GM19467 (cell line): ENCODE measurements at regions not wholly inside any gene's neighbourhood (a gene's known extent, or its start where the extent isn't known, plus 50 kb on each side); places are given as distances from the start of the nearest gene placed in this dataset.
A peak's percentile ranks its signal among the peaks of the same experiment; 100 is the strongest.
"Not testable (repeated sequence)": the region's sequence is repeated elsewhere in the genome, so short reads cannot be mapped to it uniquely, and the experiment has no call there.

ENCODE experiments used
- ATAC-seq: cut with Tn5 transposase; IDR thresholded peaks from one replicate; pipeline ENCODE4 v1.9.1; 2021; ENCODE audit warnings: mild to moderate bottlenecking, moderate library complexity; ENCODE audit not compliant: unreplicated experiment

DNA sequence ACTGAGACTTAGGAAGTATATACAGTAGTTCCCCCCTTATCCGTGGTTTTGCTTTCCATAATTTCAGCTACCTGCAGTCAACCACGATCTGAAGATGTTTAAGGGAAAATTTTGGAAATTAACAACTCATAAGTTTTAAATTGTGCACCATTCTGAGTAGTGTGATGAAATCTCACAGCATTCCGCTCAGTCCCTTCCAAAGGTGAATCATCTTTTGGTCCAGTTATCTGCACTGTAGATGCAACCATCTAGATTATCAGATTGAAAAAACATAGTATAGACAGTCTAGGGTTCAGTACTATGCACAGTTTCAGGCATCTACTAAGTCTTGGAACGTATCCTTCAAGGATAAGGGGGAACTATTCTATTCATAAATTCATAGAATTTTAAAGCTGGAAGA lies 109.0 kb downstream of the ANXA3 start:
- ATAC-seq = no peak

DNA sequence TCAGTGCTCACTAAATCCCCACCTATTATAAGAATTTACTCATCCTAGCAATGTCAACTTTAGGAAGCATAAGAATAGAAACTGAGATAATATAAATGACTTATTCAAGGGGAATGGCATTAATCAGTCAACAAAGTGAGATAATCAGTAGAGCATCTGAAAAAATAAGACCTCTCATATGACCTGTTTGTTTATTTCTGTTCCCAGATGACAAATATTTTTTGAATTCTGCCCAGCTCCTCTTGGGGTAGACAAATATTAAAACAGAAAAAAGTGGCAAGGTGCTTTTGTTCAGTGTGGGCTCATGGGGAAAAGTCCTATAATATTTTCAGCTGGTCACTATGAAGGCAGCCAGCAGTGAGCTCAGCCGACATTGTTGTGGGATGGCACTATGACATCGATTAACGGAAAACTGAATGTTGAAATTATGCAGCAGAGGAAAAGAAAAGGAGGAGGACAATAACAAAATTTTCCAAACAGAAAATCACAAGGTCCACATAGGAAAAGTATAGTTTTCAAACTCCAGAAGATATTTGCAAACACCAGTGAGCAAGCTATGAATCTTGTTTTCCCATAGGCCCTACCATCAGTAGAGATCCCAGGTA lies 109.6 kb downstream of the ANXA3 start:
- no peak for ATAC-seq

DNA sequence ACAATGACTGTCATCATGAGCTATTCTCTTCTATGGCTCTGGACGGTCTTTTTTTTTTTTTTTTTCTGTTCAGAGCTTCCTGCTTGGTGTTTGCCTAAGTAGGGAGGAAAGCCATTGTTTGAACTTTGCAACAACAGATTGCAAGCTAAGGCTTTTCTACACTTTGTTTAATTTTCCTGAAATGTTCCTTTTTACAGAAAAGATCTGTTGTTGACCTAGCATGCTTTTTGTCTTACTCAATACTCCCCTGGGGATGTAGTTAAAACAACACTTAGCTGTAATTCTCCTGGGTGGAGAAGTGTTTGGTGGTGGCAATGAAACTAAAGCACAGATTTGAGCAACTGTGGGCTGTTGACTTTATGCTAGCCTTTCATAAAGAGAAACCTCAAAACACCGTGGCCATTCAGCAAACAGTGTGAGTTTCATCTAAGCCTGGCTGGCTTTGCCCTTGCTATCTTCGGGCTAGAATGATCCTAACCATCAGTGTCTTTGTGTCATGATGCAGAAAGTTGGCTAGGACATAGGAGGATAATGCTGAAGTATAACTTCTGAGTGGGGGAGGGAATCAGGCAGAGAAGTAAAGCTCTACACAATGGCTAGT lies 110.5 kb downstream of the ANXA3 start:
- ATAC-seq = peak; percentile 82

DNA sequence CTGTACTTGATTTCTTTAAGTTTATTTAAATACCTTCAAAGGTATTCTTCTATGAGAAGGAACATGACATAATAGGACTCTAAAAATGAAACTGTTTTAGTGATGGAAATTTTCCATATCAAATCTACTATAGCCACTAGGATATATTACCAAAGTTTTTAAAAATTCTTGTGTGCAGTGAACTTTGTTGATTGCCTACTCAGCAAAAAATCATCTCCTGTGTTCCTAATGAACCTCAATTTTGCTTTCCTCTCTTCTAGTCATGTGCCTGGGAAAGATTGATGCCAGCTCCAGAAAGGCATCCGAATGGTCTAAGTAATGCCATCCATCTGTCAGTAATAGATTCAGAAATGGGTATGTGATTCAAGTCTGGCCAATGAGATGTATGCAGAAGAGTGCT lies 111.1 kb downstream of the ANXA3 start:
- no peak for ATAC-seq

DNA sequence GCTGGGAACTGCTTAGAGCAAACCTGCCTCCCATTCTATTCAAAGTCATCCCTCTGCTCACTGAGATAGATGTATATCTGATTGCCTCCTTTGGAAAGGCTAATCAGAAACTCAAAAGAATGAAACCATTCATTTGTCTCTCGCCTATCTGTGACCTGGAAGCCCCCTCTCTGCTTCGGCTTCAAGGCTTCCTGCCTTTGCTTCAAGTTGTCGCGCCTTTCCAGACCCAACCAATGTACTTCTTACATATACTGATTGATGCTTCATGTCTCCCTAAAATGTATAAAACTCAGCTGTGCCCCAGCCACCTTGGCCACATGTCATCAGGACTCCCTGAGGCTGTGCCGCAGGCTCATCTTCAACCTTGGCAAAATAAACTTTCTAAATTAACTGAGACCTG lies 111.9 kb upstream of the BMP2K start:
- ATAC-seq = not testable (repeated sequence)

DNA sequence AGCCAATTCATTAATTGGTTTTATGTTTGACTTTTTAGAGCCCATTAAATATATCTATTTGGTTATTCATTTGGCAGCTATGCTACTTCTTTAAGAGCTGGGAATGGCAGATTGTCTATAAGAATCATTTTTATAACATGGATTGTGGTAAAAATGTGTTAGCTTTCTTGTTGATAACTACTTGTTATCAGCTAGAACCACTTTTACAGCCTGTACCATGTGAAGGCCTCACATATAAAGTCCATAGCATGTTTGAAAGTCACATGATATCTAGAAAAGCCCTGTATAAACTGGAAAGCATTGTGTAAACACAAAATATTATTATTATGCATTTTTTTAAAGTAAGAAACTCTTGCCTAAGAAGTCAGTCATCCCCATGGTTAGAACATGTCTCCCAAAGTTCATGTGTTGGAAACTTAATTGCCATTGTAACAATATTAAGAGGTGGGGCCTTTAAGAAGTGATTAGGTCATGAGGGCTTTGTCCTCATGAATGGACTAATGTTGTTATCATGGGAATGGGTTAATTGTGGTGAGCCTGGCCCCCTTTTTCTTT lies 110.9 kb upstream of the BMP2K start:
- no peak for ATAC-seq

DNA sequence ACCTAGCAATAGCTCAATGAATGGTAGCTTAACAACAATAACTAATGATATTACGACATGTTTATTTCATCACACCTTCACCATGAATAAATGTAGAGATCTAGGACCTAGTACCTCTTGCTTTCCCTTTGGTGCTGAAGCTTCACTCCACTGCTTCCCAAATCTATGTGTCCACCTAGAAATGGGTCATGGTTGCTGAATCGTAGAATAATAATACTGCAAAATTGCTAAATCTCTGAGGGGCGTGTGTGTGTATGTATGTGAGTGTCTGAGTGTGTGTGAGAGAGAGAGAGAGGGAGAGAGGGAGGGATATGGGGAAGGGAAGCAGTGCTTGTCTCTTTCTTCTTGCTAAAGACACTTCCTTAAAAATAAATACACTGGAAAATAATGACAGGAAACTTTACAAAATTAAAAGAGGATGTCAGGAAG lies 109.3 kb upstream of the BMP2K start:
- no peak for ATAC-seq

DNA sequence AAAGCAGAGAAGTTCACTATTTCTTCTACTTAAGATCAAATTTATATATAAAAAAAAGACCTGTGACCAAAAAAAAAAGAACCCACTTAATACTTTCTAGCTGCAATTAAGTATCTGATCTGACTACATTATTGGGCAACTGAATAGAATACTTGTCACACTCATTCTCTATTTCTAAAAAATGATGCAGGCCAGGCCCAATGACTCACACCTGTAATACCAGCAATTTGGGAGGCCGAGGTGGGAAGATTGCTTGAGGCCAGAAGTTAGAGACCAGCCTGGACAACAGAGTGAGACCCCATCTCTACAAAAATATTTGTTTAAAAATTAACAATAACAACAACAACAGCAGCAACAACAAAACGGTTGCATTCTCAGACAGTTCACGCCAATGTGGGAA lies 108.8 kb upstream of the BMP2K start:
- no peak for ATAC-seq

DNA sequence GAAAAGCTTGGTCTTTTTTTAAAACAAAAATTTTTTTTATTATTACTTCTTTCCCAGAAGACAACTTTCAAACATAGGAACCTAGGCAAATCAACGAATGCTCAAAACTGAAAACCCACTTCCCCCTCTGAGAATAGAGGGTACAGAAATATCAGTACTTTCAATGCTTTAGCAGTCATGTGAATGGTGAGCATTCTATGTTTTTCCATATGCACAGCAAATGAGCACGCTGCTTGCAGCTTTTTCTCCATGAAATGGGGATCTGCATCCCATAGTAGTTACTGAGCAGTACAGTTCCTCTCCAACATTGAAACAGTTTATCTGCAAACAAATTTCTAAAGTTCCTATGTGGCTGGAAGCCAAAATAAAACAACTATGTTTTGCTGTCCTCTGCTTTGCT lies 108.4 kb upstream of the BMP2K start:
- ATAC-seq = no peak

DNA sequence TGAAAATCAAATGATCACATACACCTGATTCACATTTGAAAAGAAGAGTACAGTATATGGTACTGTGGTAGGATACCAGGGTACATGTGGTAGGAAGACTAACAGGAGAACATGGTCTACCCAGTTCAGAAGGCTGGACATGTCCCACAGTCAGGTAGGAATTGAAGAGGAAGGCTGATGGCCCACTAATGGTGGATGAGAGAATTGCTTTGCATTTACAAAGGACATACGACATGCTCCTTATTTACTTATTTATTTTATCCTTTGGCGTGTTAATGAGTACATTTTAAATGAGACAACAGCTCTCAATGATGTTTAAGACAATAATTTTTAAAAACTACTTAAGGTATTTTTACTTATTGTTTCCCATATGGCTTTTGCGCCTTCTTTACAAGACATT lies 106.7 kb upstream of the BMP2K start:
- no peak for ATAC-seq

DNA sequence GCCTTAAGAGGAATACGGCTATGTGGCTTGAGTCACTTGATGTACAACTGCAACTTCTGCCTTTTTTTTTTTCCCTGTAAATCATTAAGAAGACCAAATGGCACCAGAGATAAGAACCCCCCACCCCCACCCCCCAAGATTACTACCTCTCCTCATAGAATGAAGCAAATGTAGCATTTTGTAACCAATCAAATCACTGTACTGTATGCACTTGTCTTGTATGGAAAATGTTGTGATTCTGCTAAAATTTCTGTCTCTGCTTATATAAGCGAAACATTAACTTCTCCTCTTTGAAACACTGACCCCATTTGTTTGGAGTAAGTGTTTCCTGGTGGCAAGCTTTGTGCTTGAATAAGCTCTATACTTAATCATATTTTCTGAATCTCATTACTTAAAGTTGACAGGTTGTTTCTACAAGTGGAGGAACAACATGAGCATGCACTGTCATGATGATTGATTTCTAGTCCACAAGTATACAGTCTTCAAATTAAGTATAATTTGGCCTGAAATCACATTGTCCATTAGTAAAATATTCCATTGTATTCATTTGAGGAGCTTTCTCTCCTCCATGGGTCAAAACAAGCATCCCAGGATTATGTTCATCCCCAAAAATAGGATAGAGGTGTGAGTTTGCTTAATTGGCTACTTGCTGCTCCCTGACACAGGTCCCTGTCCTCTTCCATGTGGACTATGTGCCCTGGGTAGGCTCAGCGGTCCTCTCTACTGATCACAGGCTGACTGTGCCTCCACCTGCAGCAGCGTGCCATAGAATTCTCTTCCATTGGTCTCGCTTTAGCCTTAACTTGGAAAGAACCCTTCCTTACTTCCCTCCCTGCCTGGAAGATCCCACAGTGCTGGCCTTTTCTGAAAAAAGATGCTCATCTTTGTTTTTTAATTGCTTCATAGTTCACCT lies 104.0 kb upstream of the BMP2K start:
- ATAC-seq = no peak

DNA sequence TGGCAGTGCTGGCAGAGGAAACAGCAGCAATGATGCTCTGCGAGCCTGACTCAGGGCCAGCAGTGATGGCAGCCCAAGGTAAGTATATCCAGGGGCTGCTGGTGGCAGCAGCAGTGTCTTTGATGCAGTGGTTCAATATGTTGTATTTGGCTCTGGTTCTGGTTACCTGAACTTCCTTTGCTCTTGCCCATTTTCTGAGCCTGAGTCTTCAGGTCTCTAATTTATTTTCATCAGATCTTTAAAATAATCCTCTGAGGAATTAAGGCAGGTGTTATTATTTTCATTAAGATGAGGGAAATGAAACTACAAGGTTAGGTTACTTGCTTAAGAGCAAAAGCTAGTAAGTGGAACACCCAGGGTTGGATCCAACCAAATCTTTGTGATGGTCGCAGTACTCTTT lies 102.8 kb upstream of the BMP2K start:
- no peak for ATAC-seq

DNA sequence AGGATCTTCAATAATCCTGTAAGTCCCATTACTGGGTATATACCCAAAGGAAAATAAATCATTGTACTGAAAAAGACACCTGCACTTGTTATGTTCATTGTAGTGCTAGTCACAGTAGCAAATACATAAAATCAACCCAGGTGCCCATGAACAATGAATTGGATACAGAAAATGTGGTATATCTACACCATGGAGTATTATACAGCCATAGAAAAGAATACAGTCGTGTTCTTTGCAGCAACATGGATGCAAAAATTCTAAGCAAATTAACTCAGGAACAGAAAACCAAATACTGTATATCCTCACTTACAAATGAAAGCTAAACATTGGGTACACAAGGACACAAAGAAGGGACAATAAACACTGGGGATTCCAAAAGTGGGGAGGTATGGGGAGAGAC lies 100.8 kb upstream of the BMP2K start:
- ATAC-seq = no peak

DNA sequence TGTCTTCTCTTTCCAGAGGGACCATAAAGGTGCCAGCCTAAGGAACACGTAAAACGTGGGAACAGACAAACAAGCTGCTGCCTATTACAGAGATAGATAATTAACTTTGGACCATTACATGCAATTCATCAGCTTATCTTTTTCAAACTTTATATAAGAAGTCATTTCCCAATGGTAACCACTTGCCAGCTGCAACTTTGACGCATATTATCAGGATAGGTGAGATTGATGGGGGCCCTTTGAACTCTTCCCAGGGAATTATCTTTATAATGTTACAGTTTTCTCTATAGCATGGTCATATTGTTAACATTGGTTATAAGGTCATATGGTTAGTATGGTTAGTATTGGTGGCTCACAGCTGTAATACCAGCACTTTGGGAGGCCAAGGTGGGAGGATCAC lies 94.1 kb upstream of the BMP2K start:
- no peak for ATAC-seq

DNA sequence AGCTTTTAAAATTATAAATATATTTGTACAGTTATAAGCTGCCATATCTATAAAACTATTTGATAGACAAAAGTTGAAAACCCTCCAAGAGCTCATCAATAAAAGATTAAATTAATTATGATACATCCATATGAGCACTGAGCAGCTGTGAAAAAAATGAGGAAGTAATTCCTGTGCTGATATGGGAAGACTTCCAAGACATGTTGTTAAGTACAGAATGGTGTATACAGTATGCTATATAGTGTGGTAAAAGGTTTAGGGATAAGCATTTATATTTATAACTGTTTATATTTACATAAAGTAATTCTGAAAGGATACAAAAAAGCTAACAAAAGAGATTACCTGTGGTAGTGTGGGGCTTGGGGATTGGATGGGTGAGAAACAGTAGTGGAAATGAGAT lies 92.8 kb upstream of the BMP2K start:
- no peak for ATAC-seq

DNA sequence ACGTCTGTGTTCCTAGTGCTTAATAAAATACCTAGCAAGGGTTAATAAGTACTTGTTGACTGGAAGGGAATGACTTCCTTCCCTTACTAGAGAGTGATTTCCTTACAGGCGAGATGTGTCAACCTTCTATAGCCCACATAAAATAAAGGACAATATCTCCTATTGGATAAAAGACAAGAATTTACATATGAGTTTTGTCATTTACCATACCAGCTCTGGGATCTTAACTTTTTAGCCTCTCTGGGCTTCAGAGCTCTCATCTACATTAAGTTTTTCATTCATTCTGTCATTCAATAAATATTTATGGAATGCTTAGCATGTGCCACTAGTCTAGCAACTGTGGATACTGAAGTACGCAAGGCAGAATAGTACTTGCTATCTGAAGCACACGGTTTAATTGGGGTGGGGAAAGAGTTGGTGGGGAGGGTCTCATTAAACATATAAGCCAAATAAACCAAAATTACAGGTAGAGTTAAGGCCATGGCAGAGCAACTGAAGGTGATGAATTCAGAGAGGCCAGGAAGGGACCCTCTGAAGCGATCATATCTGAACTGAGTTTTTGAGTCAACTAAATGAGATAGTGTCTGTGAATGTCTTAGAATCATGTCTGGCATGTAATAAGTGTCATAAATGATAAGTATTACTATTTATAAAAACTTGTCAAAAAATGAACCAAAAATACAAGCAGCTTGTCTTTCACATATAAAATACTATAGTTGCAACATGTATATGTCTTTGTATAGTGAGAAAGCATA lies 91.6 kb upstream of the BMP2K start:
- no peak for ATAC-seq

DNA sequence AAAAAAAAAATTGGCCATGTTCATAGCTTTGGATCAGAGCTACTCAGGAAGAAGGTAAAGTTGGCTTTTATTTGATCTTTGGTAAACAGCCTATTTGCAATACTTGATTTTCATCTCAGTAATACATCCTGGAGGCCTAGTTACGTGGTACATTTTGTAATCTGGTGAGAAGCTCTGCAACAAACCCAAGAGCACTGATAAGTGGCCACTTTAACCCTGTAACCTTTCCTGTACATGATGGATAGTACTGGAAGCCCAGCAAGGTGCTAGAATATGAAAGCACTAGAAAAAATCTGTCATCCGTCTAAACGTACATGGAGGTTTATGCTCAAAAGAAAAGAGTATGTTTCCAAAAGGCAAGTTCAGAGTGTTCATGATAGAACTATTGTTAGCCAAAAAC lies 88.3 kb upstream of the BMP2K start:
- no peak for ATAC-seq

DNA sequence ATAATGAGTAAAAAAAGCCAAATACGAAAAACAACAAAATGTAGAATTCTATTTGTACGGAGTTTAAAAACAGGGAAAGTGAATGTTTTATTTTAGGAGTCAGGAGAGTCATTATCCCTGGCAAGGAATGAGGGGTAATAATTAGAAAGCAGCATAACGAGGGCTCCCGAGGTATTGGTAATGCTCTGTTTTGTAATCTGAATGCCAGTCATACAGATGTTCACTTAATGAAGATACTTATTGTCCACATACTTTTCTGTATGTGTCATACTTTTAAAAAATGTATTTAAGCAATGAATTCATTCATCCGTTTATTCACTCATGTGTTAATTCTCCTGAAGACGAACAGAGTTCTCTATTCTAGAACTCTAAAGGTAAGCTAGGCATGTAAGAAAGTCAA lies 87.8 kb upstream of the BMP2K start:
- no peak for ATAC-seq

DNA sequence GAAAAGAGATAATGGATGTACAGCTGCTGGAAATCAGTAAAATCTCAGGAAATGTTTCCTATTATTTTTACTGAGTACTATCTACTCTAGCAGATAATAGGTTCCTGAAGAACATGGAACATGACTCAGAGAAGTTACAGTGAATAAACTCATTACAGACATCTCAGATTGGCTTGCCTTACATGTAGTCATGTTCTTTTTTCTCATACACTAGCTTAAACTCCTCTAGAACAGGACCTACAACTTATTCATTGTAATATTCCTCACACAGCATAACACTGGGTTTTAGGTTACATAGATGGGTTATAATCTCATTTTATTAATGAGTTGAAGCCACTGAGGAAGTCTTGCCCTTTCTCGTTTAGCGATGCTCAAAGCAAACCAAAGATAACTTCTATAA lies 86.9 kb upstream of the BMP2K start:
- no peak for ATAC-seq

DNA sequence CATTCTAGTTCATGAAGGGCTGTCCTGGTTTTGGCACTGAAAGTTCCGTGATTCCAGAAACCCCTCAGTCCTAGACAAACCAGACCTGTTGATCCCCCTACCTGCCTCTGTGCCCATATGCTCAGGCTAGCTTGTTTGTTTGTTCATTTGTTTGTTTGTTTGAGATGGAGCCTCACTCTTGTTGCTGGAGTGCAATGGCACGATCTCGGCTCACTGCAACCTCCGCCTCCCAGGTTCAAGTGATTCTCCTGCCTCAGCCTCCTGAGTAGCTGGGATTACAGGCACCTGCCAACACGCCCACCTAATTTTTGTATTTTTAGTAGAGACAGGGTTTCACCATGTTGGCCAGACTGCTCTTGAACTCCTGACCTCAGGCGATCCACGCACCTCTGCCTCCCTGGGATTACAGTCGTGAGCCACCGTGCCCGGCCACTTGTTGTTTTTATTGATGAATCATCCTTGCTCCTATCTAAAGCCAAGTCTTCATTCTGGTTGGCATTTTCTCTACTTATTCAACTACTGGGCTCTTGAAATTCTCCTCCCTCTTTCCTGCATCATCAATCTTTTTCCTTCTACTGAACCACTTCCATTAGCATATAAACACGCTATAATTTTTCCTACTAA lies 86.3 kb upstream of the BMP2K start:
- no peak for ATAC-seq

DNA sequence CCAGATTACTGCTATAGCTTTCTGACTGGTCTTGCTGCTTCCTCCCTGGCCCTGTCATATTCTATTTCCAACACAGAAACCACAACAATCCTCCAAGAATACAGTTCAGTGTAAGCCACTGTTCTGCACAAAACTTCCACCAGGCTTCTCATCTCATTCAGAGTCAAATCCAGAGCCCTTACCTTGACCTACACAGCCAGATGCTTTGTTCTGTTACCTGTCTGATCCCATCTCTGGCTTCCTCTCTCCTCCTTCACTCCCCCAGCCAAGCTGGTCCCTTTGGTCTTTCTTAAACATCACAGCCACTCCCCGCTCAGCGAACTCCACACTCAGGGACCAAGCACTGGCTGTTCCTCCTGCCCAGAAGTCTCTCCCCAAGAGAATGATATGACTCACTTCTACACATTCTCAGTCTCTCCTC lies 84.8 kb upstream of the BMP2K start:
- ATAC-seq = no peak
